Neuronal stem cell (in vitro differentiated cells): ENCODE measurements at regions not wholly inside any gene's neighbourhood (a gene's known extent, or its start where the extent isn't known, plus 50 kb on each side); places are given as distances from the start of the nearest gene placed in this dataset.

ENCODE experiments used
- DNase-seq: peaks from one replicate; pipeline ENCODE4 v3.0.0-alpha.2; 2013; ENCODE audit warnings: low spot score
- H2AFZ ChIP-seq: one replicate; pipeline ENCODE4 v1.6.1; 2013; ENCODE audit warnings: mild to moderate bottlenecking, low read length, inconsistent platforms
- H2AK5ac ChIP-seq: 2 replicates; pipeline ENCODE4 v1.6.1; 2013; ENCODE audit warnings: low read depth, mild to moderate bottlenecking, inconsistent platforms, low read length, moderate library complexity, mixed read lengths
- H2BK120ac ChIP-seq: 2 replicates; pipeline ENCODE4 v1.6.1; 2013; ENCODE audit warnings: low read depth, mild to moderate bottlenecking, inconsistent platforms, low read length, moderate library complexity, mixed read lengths
- H2BK12ac ChIP-seq: one replicate; pipeline ENCODE4 v1.6.1; 2013; ENCODE audit warnings: low read length, inconsistent platforms
- H2BK15ac ChIP-seq: 2 replicates; pipeline ENCODE4 v1.6.1; 2013; ENCODE audit warnings: mild to moderate bottlenecking, low read length, inconsistent platforms, mixed read lengths
- H2BK5ac ChIP-seq: one replicate; pipeline ENCODE4 v1.6.1; 2013; ENCODE audit warnings: inconsistent platforms, mild to moderate bottlenecking, low read length, moderate library complexity
- H3K14ac ChIP-seq: one replicate; pipeline ENCODE4 v1.6.1; 2013; ENCODE audit warnings: low read length, inconsistent platforms
- H3K18ac ChIP-seq: 2 replicates; pipeline ENCODE4 v1.6.1; 2013; ENCODE audit warnings: low read length, inconsistent platforms
- H3K23ac ChIP-seq: 2 replicates; pipeline ENCODE4 v1.6.1; 2013; ENCODE audit warnings: low read depth, mild to moderate bottlenecking, mixed read lengths, low read length, inconsistent platforms; ENCODE audit not compliant: poor library complexity
- H3K27ac ChIP-seq: replicated peaks from 3 replicates; pipeline ENCODE4 v1.5.1; 2013; ENCODE audit warnings: low read length, inconsistent platforms
- H3K27me3 ChIP-seq, 3 experiments: 2 replicates each; pipeline ENCODE4 v1.6.1; 2013; ENCODE audit warnings: low read length in 3 of 3, mild to moderate bottlenecking in 2 of 3, inconsistent platforms in 1 of 3, low read depth in 1 of 3, mixed read lengths in 1 of 3, moderate library complexity in 1 of 3; ENCODE audit not compliant: control insufficient read depth in 3 of 3, insufficient read depth in 3 of 3
- H3K36me3 ChIP-seq, 2 donors: replicated peaks in 1 of 2; 2 replicates each; pipeline ENCODE4 v1.6.1; 2013; ENCODE audit warnings: low read length in 2 of 2; ENCODE audit not compliant: control insufficient read depth in 2 of 2, insufficient read depth in 2 of 2
- H3K4ac ChIP-seq: 2 replicates; pipeline ENCODE4 v1.6.1; 2013; ENCODE audit warnings: inconsistent platforms, mild to moderate bottlenecking, low read length, moderate library complexity
- H3K4me1 ChIP-seq, 2 donors: 1 replicate in 1 of 2; 2 replicates in 1 of 2; pipeline ENCODE4 v1.6.1; 2013; ENCODE audit warnings: low read length in 2 of 2, low read depth in 1 of 2; ENCODE audit not compliant: control insufficient read depth in 2 of 2, insufficient read depth in 1 of 2
- H3K4me2 ChIP-seq: one replicate; pipeline ENCODE4 v1.6.1; 2013; ENCODE audit warnings: mild to moderate bottlenecking, low read length, inconsistent platforms; ENCODE audit not compliant: insufficient read depth, poor library complexity, severe bottlenecking
- H3K4me3 ChIP-seq, 2 donors: 2 replicates each; pipeline ENCODE4 v1.5.1; 2013; ENCODE audit warnings: low read length in 2 of 2, mild to moderate bottlenecking in 2 of 2, inconsistent platforms in 1 of 2, moderate library complexity in 1 of 2
- H3K79me1 ChIP-seq: one replicate; pipeline ENCODE4 v1.6.1; 2013; ENCODE audit warnings: low read depth, mild to moderate bottlenecking, inconsistent platforms, low read length, moderate library complexity
- H3K9ac ChIP-seq: one replicate; pipeline ENCODE4 v1.6.1; 2013; ENCODE audit warnings: mild to moderate bottlenecking, low read depth, low read length, inconsistent platforms; ENCODE audit not compliant: poor library complexity
- H3K9me3 ChIP-seq, 2 donors: replicated peaks in 1 of 2; 2 replicates each; pipeline versions ENCODE3 to v1.6.1; 2013; ENCODE audit warnings: low read length in 2 of 2, mild to moderate bottlenecking in 2 of 2, inconsistent platforms in 1 of 2, low read depth in 1 of 2, mixed read lengths in 1 of 2, moderate library complexity in 1 of 2; ENCODE audit not compliant: control insufficient read depth in 2 of 2, insufficient read depth in 1 of 2
- H4K8ac ChIP-seq: one replicate; pipeline ENCODE4 v1.6.1; 2013; ENCODE audit warnings: low read depth, mild to moderate bottlenecking, inconsistent platforms, low read length, moderate library complexity
- H4K91ac ChIP-seq: one replicate; pipeline ENCODE4 v1.6.1; 2013; ENCODE audit warnings: low read length, low read depth, mild to moderate bottlenecking, inconsistent platforms; ENCODE audit not compliant: poor library complexity
- WGBS, 2 donors: extraction: QIAGEN DNeasy Blood & Tissue Kit; methylation state at CpG; one replicate each; pipeline ENCODE4 v1.1.7; 2013; ENCODE audit warnings: missing lambda C conversion rate in 2 of 2, mixed read lengths in 1 of 2; ENCODE audit not compliant: insufficient read length in 2 of 2, insufficient replicate concordance in 1 of 2; ENCODE audit errors: extremely low coverage in 2 of 2; 5-methylcytosine and 5-hydroxymethylcytosine counted together

DNA sequence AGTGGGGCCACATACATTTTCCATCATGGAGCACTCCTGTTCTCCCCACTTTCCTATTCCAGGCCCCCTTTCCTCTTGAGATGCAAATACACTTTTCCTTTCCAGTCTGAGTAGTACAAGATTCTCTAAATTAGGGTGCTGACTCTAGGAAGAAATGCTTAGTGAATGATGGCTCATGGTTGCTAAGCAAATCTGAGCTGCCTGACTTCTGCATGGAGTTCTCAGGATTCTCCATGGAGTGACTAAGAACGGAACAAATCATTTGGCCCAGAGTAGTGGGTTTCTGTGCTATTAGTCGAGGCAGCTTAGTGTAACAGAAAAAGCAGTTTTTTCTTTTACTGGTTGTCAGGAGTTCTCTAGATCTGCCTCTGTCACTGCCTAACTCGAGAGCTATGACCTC, 65.4 kb upstream of the NTM start:
- H2AFZ ChIP-seq, result no peak overlapping the region
- H2BK15ac ChIP-seq, result no peak overlapping the region
- DNase-seq, result no peak
- H3K9me3 ChIP-seq, result no peaks in the 10 kb centered on the region
- H3K4me1 ChIP-seq, result peaks cover 0 to 11% of the 10 kb centered on the region in 2 donors
- H2BK12ac ChIP-seq, result no peak overlapping the region
- H3K4ac ChIP-seq, result no peak overlapping the region
- H3K27ac ChIP-seq, result no peak overlapping the region
- no peak overlapping the region for H2BK120ac ChIP-seq
- no peak overlapping the region for H3K23ac ChIP-seq
- no peak overlapping the region for H3K4me3 ChIP-seq
- peaks cover 0 to 4% (median 0%) of the 10 kb centered on the region in 3 experiments for H3K27me3 ChIP-seq
- H3K4me2 ChIP-seq, result no peak overlapping the region
- H4K8ac ChIP-seq, result no peak overlapping the region
- no peaks in the 10 kb centered on the region for H3K36me3 ChIP-seq
- H3K9ac ChIP-seq, result no peak overlapping the region
- no peak overlapping the region for H2BK5ac ChIP-seq
- H3K79me1 ChIP-seq, result no peaks in the 10 kb centered on the region
- H4K91ac ChIP-seq, result no peak overlapping the region
- no peak overlapping the region for H3K18ac ChIP-seq
- H2AK5ac ChIP-seq, result no peak overlapping the region
- no peak overlapping the region for H3K14ac ChIP-seq
- WGBS, 2 donors, result no CpG with 5 or more reads among the region's 3 CpGs

- no peak overlapping the region for H2BK120ac ChIP-seq
- WGBS, 2 donors, result no CpG with 5 or more reads among the region's 6 CpGs
Measured at GRCh38 chr11:131307506-131307905, 62.9 kb upstream of the NTM start.

DNA sequence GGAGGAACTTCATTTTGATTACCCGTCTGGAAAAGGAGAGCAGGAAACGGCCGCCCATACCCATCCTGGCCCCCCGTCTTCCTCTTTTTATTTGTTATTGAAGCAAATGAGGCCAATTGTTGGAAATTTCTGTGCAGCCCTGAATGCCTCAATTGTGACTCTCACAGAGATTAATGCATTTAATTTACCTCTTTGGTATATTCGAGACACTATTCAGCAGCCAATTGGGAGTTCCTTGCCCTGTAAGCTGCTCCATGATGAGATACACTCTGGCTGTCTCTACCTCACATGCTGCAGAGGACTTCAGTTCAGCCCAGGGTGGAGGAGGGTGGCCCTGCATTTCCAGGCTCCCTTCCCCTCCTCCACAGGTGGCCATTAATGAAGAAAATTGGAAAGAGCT, 60.6 kb upstream of the NTM start:
- no peak overlapping the region for H3K23ac ChIP-seq
- DNase-seq, result no peak

More at GRCh38 chr11:131307506-131307905, 62.9 kb upstream of the NTM start:
- Histone ChIP-seq H2BK5ac (no peak overlapping the region), H3K4me1 (peaks cover 0 to 9% of the 10 kb centered on the region in 2 donors), H3K18ac (no peak overlapping the region), H3K9me3 (no peaks in the 10 kb centered on the region), H3K36me3 (no peaks in the 10 kb centered on the region), H3K79me1 (no peaks in the 10 kb centered on the region), H2AFZ (no peak overlapping the region), H2BK12ac (no peak overlapping the region), H3K27ac (no peak overlapping the region), H3K4me3 (no peak overlapping the region), H3K23ac (no peak overlapping the region), H2BK15ac (no peak overlapping the region), H3K9ac (no peak overlapping the region), H2AK5ac (no peak overlapping the region), H3K27me3 (no peaks in the 10 kb centered on the region), H4K8ac (no peak overlapping the region), H3K4ac (no peak overlapping the region), H4K91ac (no peak overlapping the region), H3K14ac (no peak overlapping the region), H3K4me2 (no peak overlapping the region)
- no peak for DNase-seq

GRCh38 chr11:131311776-131312514, 58.5 kb upstream of the NTM start:
- Histone ChIP-seq H3K79me1 (no peaks in the 10 kb centered on the region), H2BK120ac (no peak overlapping the region), H3K27me3 (no peaks in the 10 kb centered on the region), H3K27ac (no peak overlapping the region), H2BK15ac (no peak overlapping the region), H3K9ac (no peak overlapping the region), H2AK5ac (no peak overlapping the region), H3K4me3 (no peak overlapping the region), H3K4ac (no peak overlapping the region), H3K14ac (no peak overlapping the region), H2BK5ac (no peak overlapping the region), H3K9me3 (no peaks in the 10 kb centered on the region), H3K4me2 (no peak overlapping the region), H2AFZ (no peak overlapping the region), H3K18ac (no peak overlapping the region), H2BK12ac (no peak overlapping the region), H4K91ac (no peak overlapping the region), H3K23ac (no peak overlapping the region), H3K4me1 (peaks cover 0 to 7% of the 10 kb centered on the region in 2 donors), H3K36me3 (no peaks in the 10 kb centered on the region), H4K8ac (no peak overlapping the region)
- no CpG with 5 or more reads among the region's 10 CpGs for WGBS, 2 donors
- DNase-seq, result no peak

More for the DNA sequence above, 60.6 kb upstream of the NTM start:
- Histone ChIP-seq H3K18ac (no peak overlapping the region), H3K79me1 (no peaks in the 10 kb centered on the region), H3K4me3 (no peak overlapping the region), H2BK120ac (no peak overlapping the region), H2AFZ (no peak overlapping the region), H3K27ac (no peak overlapping the region), H2BK12ac (no peak overlapping the region), H4K91ac (no peak overlapping the region), H3K9ac (no peak overlapping the region), H2BK5ac (no peak overlapping the region), H3K4me2 (no peak overlapping the region), H3K4me1 (peaks cover 0 to 7% of the 10 kb centered on the region in 2 donors), H4K8ac (no peak overlapping the region), H3K4ac (no peak overlapping the region), H3K14ac (no peak overlapping the region), H3K36me3 (no peaks in the 10 kb centered on the region), H3K27me3 (no peaks in the 10 kb centered on the region), H2AK5ac (no peak overlapping the region), H2BK15ac (no peak overlapping the region), H3K9me3 (no peaks in the 10 kb centered on the region)
- WGBS, 2 donors, result no CpG with 5 or more reads among the region's 5 CpGs
